HG03175 (cell line): ENCODE measurements at regions not wholly inside any gene's neighbourhood (a gene's known extent, or its start where the extent isn't known, plus 50 kb on each side); places are given as distances from the start of the nearest gene placed in this dataset.

Source experiments
- ATAC-seq: cut with Tn5 transposase; IDR thresholded peaks from one replicate; pipeline ENCODE4 v1.9.1; 2021; ENCODE audit warnings: mild to moderate bottlenecking, moderate library complexity; ENCODE audit not compliant: unreplicated experiment

DNA sequence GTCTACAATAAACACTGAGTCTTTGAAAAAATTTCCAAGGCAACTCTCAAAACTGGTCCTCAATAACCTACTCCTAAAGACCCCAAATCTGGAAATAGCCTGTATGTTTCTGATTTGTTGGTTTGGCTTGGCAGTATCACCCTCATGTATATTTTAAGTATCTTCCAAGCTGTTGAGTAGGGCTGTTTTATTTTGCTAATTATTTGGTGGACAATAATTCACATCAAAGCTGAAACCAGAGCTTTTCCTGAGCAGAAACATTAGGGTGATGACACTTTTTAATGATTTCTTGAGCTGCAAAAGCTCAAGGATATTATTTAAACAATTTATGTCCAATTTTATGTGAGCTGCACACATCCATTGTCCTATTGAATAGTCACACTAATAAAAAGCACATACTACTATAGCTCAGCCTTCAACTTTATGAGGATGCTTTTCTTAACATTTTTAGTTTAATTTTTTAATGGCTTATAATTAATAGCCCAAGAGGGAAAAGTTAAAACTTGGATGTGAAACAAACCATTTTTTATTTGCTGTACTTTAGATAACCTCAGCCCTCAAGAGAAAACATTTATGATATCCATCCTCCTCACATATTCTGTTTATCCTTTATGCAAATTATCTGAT is 393.1 kb downstream of the TAF11L14 start:
- ATAC-seq, result no peak

DNA sequence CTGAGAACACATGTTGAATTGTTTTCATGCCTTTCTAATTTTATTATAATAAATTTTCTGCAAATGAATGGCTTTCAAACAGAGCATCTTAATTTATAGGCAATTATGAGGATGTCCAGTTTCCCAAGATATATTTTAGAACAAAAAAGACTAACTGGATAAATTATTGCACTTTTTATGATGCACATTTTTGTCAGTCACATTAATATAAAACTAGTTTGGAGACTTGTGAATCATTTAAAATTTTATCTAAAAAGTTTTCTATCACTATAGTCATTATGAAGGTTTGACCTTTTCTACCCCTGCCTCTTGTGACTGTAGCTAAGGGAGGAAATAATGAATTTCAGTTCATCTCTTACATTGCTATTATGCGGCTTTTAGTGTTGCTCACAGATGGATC is 393.8 kb downstream of the TAF11L14 start:
- ATAC-seq, result no peak

DNA sequence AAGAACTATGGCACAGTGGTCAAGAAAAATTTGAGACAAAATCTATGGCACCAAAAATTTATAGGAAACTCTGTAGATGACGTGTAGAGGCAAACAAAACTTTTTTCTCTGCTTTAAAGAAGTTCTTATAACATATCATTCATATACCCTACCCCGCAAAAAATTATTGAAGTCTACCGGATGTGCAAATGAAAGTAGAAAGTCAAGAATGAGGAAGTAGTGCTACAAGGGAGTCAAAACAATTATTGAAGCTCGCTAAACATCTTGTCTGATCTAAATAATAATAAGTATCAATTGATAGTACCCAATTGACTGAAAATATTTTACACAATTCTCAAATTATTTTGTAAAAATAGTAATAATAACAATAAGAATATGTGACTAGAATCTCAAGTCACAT is 398.5 kb downstream of the TAF11L14 start:
- no peak for ATAC-seq

DNA sequence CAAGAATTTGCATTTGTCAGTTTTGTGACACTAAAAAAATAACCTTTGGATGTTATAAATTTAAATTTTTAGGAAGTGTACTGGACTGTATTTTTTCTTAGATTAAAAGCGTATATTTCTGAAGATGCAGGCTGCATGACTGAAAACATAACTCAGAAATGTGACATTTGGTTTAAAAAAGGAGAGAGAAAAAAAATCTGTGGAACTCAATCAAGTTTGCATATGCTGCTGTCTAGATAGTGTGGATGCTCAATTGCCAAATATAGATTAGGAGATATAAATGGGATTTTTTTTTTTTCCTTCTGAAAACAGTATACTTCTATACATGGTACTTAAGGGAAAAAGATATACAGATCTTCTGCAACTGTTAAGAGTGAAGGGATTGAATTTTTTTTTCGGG is 402.3 kb downstream of the TAF11L14 start:
- no peak for ATAC-seq

DNA sequence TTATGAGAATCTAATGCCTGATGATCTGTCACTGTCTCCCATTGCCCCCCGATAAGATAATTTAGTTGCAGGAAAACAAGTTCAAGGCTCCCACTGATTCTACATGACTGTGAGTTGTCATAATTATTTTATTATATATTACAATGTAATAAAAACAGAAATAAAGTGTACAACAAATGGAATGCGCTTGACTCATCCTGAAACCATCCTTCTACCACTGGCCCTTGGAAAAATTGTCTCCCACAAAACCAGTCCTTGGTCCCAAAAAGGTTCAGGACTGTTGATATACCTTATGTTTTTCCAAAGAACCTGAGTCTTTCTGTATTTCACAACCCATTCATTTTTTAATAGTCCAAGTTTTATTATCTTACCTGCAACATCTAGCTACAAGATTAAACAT is 403.5 kb downstream of the TAF11L14 start:
- ATAC-seq, result no peak

DNA sequence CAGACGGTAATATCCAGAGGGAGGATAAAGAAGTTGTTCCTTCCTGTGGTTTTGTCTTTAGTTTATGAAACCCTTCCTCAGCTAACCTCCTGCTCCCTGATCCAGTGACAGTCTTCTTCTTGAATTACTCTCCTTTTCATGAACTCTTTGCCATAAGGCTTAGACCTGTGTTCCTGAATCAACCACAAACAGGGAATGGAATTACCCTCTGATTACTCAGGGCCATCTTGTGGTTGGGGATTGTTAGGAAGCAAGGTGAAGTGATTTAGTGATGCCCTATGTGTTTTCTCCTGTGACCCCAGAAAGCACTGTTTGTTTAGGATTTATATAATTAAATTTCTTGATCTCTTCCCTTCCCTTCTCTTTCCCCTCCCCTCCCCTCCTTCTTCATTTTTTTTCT is 409.1 kb downstream of the TAF11L14 start:
- ATAC-seq, result no peak

DNA sequence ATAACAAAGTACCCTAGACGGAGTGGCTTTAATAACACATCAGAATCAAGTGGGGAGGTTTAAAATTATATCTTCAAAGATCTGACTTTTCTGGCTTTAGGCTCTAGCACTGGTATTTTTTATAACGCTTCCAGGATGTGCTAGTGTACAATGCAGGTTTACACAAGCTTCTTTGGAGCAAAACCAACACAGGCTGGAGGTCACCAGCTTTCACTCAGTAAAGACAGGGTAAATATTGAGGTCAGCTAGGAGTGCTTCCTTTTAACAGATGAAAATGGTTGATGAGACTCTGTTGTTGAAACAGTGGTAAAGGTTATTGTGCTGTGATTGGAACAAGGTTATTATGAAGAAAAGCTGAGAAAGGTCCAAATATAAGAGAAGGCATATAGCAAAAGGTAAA is 414.2 kb downstream of the TAF11L14 start:
- no peak for ATAC-seq

DNA sequence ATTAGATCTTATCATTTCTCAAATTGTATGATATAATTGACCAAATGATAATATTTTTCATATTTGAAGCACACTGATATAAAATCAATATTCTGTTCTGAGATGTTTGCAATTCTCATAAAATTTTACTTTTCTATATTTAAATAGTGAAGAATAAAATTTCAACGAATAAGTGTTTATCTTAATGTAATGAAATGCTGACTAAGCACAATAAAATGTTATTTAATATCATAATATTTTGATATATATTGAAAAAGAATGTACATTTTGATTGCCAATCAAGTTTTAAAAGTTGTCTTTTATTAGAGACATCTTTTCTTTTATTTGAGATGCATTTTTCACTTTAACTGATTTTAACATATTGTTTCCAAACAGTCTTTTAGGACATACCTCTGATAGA is 416.1 kb downstream of the TAF11L14 start:
- no peak for ATAC-seq

DNA sequence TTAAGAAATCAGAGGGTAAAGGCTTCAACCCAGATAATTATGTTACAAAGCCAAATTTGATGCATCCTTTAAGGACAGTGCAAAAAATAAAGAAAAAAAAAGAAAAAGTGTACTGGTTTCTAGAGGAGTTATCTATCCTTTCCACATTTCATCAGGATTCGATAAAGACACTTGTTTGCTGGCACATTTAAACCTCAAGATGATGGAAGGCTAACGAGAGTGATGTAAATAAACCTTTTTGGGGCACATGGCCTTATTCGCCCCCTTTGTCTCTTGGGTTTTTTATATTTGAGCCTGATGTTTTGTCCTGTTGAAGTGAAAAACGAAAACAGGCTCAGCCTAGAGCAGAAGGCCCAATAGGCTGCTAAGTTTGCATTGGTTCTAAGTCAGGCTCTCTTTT is 416.5 kb downstream of the TAF11L14 start:
- ATAC-seq, result no peak

DNA sequence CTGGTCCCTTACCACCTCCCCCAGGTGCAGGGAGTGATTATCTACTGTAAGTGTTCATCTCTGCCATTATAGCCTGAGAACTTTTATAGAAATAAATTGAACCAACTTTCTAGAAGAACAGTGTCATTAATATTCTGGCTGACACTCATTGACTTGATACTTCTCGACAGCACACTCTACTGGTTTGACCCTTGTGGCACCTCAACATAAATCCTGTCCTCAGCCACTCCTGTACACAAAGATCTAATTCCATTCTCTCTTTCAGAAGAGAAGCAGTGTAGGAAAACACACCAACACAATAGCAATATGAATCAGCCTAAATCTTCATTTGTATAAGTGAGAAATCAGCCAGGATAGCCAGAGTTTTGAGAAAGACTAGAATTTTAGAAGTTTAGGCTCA is 417.7 kb downstream of the TAF11L14 start:
- no peak for ATAC-seq

DNA sequence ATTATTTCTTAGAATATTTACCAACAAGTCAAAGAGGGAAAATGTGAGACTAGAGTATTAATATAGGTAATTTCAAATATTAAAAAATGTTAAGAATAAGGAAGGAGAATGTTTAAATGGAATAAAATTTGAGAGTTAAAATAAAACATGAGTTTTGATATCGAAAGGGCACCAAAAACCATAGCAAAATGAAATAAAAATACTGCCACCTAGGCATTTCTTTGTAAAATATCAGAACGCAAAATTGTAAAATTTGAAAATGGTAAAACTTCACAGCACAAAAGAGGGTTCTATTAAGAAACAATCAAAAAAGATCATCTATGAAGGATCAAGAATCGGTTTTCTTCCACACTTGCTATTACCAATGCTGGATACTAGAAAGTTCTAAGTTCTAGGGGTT is 418.3 kb downstream of the TAF11L14 start:
- ATAC-seq, result no peak

DNA sequence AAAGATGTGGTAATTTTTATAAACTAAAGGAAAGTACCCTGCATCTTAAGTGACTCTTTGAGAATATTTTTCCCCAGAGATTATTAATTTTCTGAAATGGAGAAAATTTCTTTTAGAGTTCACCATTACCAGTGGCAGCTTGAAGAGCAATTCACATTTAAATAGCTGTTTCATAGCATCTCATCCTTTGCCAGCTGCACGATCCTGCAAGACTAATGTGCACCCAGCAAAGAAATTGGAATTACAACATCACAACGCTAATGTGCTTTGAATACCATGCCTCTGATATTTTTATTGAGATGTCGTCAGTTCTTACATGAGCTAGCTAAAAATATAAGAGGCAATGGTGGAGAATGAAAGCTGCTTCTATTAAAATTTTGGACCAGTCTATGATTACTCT is 423.5 kb downstream of the TAF11L14 start:
- no peak for ATAC-seq

DNA sequence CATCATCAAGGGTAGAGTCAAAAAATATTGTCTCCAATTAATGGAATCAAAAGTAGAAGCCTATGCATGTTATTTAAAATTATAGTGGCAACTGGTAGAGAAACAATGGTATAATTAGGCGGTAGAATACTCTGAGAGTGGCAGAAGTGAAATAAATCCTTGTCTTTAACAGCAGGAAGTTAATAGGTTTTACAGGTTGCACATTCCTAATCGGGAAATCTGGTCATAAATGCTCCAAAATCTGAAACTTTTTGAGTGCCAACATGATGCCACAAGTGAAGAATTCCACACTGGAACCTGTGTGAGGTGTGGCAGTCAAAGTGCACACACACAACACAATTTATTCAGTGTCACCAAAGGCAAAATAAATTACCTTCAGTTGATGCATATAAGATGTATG is 433.4 kb downstream of the TAF11L14 start:
- ATAC-seq, result no peak

DNA sequence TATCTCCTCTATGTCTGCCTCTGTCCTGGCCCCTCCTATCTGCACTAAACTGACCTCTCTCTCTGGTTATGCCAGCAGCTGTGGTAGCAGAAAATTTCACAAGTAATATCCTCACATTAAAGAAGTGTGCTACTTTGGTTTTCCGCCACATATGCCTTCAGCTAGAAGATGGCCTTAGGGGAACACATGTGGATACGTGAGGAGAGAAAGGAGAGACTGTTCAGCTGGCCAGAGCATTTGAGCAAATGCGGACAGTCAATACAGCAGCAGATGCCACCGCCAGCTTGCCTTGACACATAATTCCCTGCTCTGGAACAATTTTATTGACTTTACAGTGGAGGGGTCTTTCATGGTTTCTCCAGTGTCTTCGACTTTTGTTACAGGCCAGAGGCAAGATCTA is 434.6 kb downstream of the TAF11L14 start:
- ATAC-seq, result no peak

DNA sequence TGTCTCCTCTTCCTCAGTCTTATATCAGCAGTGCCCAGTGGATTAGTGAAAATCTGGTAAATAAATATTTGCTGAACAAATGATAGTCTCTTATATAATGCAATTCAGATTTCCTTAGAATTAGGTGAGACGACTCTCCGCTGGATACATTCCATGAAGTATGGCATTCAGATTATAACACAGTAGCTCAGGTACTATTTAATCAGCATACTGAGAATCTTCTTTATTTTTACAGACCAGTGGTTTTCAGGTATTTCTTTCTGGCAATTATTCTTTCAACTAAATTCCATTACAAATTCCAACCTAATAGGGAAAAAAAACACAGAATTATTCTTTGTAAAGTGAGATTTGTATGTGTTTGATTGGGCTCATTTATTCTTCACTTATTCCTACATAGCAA is 435.5 kb downstream of the TAF11L14 start:
- ATAC-seq, result no peak

DNA sequence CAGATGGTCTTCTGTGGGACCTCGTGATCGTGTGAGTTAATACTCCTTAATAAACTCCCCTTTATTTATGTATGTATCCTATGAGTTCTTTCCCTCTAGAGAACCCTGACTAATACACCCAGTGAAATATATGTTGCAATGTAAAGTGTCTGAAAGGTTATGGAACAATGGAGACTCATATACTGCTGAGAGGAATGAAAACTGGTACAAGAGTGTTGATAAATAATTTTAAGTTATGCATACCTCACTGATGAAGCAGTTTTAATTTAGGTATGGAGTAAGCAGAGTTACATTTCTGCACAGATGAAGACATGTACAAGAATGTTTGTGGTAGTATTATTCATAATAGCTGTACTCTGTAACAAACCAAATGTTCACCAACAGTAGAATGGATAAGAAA is 438.3 kb downstream of the TAF11L14 start:
- ATAC-seq, result no peak

DNA sequence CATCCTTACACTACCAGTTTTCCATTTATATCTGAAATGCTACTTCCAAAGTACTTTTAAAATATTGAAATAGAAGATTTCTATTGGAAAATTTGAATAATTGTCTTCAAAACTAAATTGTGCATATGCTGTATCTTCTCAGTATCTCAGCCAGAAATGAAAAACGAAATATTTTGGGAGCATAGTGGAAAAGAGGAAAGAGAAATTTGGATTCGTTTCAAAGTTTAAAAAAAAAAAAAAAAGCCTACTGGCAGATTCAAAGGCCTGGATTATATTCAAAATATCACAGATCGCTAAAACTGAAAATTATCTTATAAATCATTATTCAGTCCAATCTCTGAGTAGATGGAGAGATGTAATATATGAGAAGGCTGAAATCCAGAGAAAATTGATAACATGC is 440.7 kb downstream of the TAF11L14 start:
- ATAC-seq, result no peak

DNA sequence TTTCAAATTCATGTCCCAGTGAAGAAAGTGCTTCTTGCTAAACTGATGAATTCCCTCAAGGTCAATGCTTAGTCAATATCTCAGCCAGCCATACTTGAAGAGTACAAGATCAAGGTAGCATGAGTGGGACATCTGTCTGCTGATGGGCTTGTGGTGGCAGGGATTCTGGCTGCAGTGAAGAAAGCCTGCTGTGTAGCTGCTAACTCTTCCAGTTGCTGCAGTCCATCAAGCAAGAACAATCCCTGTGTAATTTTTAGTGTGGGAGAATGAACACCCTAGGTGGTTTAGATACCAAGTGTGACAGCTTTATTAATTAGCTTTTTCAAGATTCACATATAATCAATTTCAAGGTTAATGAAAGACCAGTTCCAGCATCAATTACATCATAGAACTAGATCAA is 443.9 kb downstream of the TAF11L14 start:
- ATAC-seq, result no peak

DNA sequence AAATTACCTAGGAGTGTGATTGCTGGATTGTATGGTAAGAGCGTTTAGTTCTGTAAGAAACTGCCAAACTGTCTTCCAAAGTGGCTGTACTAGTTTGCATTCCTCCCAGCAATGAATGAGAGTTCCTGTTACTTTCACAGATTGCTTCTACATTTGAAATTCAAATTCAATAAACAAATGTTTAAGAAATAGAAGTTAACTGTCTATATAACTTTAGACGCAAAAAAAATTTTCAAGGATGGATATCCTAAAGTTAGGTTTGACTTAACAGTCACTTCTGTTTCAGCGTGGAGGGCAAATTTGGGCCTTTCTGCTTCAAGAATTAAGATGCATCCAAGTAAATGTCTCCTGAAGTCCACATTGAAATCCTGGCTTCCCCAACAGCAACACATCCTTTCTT is 445.6 kb downstream of the TAF11L14 start:
- ATAC-seq, result no peak

DNA sequence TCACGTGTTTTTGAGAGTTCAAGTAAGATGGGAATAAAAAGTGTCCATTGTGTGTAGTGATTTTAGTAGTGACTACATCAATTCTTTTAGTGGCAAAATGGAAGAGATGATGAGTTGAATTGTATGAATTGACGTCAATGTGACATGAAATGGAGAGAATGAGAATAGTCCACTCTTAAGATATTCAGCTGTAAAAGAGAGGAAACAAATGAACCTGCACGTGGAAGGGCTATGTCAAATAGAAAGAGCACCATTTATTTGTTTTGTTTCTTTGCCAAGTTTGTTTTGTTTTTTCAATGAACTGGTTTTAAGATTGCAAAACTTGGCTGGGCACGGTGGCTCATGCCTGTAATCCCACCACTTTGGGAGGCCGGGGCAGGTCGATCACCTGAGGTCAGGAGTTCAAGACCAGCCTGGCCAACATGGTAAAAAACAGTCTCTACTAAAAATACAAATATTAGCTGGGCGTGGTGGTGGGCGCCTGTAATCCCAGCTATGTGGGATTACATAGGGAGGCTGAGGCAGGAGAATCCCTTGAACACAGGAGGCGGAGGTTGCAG is 453.8 kb downstream of the TAF11L14 start:
- no peak for ATAC-seq

DNA sequence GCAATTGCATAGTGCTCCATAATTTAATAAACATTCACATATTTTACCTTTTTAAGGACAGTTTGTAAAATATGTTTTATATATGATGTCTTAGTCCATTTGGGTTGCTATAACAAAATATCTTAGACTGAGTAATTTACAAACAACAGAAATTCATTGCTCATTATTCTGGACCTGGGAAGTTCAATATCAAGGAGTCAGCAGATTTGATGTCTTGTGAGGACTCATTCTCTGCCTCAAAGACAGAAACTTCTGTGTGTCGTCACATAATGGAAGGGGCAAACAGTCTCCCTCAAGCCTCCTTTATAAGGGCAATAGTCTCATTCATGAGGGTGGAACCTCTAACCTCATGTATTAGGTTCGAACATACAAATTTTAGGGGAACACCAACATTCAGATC is 455.9 kb downstream of the TAF11L14 start:
- ATAC-seq, result no peak

DNA sequence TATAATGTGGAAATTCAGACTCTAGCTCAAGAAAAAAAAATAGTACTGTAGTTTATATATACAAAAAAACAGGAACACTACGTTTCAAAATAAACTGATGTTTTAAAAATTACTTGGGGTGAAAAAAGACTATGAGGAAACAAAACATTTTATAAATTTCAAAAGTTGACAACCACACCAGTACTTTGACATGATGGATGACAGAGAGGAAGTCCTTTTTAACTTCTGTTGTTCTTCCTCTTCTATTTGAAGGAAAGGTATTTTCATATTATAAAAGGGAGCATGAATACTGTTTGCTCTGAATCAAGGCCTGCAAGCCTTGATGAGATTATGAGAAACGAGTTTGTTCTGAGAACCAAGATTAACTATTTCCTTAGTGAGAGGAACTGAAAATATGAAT is 456.9 kb downstream of the TAF11L14 start:
- ATAC-seq, result no peak

DNA sequence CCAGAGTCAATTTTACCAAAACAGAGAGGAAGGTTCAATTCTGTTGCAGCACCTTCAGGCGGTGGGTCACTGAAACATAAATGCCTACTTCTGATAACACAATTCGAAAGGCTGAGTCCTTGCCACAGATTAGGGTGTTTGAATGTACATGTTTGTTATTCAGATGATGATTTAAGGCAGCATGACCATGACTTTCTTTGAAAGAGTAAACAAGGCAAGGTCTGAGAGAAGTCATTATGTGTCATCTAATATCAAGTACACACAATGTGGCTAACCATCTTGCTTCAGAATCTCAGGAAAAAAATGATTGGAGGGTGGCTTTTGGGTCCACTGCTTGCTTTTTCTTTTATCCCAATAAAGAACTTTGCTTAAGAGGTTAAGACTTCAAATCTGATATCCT is 457.5 kb downstream of the TAF11L14 start:
- no peak for ATAC-seq
